GM18505 (cell line): ENCODE measurements at regions not wholly inside any gene's neighbourhood (a gene's known extent, or its start where the extent isn't known, plus 50 kb on each side); places are given as distances from the start of the nearest gene placed in this dataset.

ENCODE experiments used
- ATAC-seq: cut with Tn5 transposase; IDR thresholded peaks from one replicate; pipeline ENCODE4 v1.9.1; 2021; ENCODE audit not compliant: unreplicated experiment
- POLR2A ChIP-seq: IDR thresholded peaks from 4 replicates; pipeline ENCODE4 v1.6.1; 2011; ENCODE audit warnings: borderline replicate concordance; ENCODE audit not compliant: insufficient read depth, insufficient read length; ENCODE audit errors: extremely low read depth

DNA sequence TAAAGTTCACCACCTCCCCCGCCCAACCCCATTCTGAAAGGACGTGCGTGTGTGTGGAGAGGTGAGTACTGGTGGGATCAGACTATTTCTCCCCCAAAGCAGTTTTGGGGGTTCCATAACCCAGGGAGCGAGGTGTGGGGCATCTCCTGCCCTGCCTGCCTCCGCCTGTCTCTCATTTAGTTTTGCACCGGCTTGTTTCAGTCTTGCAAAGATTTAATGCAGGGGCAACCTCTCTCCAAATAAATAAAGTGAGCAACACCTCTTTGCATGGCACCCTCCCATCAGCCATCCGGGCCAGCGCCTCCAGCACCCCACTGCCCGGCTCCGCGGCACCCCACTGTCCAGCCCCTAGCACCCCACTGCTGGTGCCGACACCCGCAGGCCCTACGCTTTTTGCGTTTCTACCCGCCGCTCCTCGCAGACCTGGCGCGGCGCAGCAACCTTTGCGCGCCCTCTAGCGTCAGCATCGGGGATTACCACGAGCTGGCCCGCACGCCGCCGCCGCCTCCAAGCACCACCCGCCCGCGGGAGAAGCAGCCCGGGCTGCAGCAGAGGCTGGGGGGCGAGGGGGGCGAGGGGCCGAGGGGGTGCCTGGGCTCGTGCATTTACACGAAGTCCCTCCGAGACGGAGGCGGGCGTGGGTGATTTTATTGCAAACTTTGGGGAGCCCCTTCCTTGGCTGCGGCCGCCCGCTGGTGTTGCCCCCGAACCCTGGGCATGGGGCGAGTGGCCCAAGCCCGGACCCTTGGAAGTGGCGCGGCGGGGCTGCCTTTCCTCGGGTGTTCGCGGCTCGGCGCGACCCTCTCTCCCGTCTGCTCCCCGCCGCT is 55.8 kb upstream of the VRK1 start:
- TF ChIP-seq POLR2A = no peak
- ATAC-seq = no peak

DNA sequence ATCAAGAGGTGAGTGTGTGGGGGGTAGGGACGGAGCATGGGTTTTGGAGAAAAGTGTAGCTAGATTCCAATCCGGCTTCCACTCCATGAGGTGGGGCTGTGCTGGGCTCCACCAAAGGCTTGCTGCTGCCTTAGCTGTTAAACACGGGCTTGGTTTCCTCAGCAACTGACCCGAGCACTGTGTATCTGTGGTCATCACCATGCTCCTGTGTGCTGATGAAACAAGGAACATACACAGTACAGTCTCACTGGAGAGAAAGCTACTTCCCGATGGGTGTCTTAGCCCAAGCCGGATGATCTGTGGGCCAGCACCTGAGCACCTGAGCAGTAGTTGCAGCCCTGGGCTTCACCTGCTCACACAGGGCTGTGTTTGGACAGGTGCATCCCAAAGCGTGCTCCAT is 52.9 kb upstream of the VRK1 start:
- no peak for ATAC-seq
- TF ChIP-seq POLR2A = no peak

DNA sequence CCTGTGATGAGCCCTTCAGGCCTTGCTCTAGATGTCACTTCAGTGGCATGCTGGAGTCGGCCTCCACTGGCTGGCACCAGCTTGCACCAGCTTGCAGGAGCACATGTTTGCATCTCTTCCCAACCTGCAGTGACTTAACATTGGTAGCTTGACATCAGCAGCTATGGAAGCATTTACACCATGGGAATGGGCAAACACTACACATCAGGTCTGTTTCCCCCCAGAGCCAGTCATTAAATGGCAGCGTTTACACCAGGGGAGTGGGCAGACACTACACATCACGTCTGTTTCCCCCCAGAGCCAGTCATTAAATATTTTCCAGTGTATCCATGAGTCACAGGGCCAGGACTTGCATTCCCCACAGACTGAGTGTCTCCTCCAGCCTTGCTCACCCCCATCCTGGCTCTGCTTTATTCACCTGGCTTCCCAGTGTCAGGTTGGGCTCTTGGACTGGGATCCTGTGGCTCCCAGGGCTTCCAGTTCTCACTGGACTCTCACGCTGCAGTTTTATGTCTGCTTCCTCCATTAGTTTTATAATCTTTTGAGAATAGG is 51.6 kb upstream of the VRK1 start:
- ATAC-seq = no peak
- no peak for TF ChIP-seq POLR2A

DNA sequence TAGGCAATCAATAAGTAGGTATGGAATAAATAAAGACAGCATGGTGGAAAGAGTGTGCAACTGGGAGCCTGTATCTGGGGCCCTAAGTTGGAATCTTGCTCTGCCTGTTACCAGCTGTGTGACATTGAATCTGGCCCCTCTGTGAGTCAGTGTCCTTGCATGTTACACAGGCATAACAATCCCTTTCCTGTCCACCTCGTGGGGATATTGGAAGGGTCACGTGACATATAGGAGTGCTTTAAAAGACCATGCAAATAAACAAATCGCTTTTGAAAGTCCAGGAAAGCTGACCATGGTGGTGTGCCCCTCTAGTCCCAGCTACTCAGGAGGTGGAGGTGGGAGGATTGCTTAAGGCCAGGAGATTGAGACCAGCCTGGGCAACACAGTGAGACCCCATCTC is 51.1 kb upstream of the VRK1 start:
- no peak for TF ChIP-seq POLR2A
- no peak for ATAC-seq

DNA sequence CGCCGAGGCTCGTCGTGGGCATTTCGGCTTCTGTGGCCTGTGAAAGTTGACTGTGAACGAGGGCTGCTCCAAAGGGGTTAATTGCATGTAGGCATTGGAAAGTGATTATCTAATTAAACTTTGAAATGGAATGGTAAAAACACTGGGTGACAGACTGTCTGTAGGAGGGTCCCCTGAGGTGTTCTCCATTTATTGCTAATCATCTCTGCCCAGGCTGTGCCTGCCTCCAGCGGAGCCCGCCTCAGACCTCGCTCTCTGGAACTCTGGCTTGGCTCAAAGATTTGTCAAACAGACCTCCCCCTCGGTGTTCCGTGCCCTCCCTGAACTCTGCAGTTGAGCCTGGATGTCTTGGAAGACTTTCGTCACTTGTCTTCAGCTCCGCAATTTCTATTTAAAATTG is 50.2 kb upstream of the VRK1 start:
- no peak for ATAC-seq
- TF ChIP-seq POLR2A = no peak
